Trophoblast cell (in vitro differentiated cells and primary cell): ENCODE measurements at regions not wholly inside any gene's neighbourhood (a gene's known extent, or its start where the extent isn't known, plus 50 kb on each side); places are given as distances from the start of the nearest gene placed in this dataset.

Experiments used
- DNase-seq, 2 donors: peaks; one replicate each; pipeline ENCODE4 v3.0.0-alpha.2; 2016
- H2AFZ ChIP-seq: 2 replicates; pipeline ENCODE4 v1.6.1; 2013; ENCODE audit warnings: low read length, moderate library complexity, mild to moderate bottlenecking; ENCODE audit not compliant: insufficient read depth, poor library complexity
- H2AK5ac ChIP-seq: 2 replicates; pipeline ENCODE4 v1.6.1; 2013; ENCODE audit warnings: mild to moderate bottlenecking, low read length
- H2BK120ac ChIP-seq: 2 replicates; pipeline ENCODE4 v1.6.1; 2013; ENCODE audit warnings: low read length, mild to moderate bottlenecking, moderate library complexity; ENCODE audit not compliant: insufficient read depth, poor library complexity
- H2BK12ac ChIP-seq: 2 replicates; pipeline ENCODE4 v1.6.1; 2013; ENCODE audit warnings: mild to moderate bottlenecking, low read length, moderate library complexity
- H2BK5ac ChIP-seq: 2 replicates; pipeline ENCODE4 v1.6.1; 2013; ENCODE audit warnings: low read length, low read depth, moderate library complexity, mild to moderate bottlenecking; ENCODE audit not compliant: poor library complexity
- H3K14ac ChIP-seq: 2 replicates; pipeline ENCODE4 v1.6.1; 2013; ENCODE audit warnings: mild to moderate bottlenecking, low read length
- H3K18ac ChIP-seq: 2 replicates; pipeline ENCODE4 v1.6.1; 2013; ENCODE audit warnings: mild to moderate bottlenecking, low read length
- H3K23ac ChIP-seq: 2 replicates; pipeline ENCODE4 v1.6.1; 2013; ENCODE audit warnings: low read length
- H3K27ac ChIP-seq: 2 replicates; pipeline ENCODE4 v1.5.1; 2013; ENCODE audit warnings: low read depth, mild to moderate bottlenecking, inconsistent platforms, low read length, moderate library complexity
- H3K27me3 ChIP-seq: 2 replicates; pipeline ENCODE4 v1.6.1; 2013; ENCODE audit warnings: inconsistent platforms, mild to moderate bottlenecking, low read length, moderate library complexity; ENCODE audit not compliant: insufficient read depth
- H3K36me3 ChIP-seq, 2 experiments: 1 replicate in 1 of 2; 2 replicates in 1 of 2; pipeline ENCODE4 v1.6.1; 2013; ENCODE audit warnings: low read length in 2 of 2, mild to moderate bottlenecking in 2 of 2, moderate library complexity in 1 of 2; ENCODE audit not compliant: insufficient read depth in 2 of 2, control insufficient read depth in 1 of 2
- H3K4ac ChIP-seq: 2 replicates; pipeline ENCODE4 v1.6.1; 2013; ENCODE audit warnings: low read depth, mild to moderate bottlenecking, low read length, moderate library complexity
- H3K4me1 ChIP-seq, 2 experiments: 1 replicate in 1 of 2; 2 replicates in 1 of 2; pipeline ENCODE4 v1.6.1; 2013; ENCODE audit warnings: low read length in 2 of 2, mild to moderate bottlenecking in 2 of 2, moderate library complexity in 1 of 2; ENCODE audit not compliant: insufficient read depth in 2 of 2, control insufficient read depth in 1 of 2
- H3K4me2 ChIP-seq: 2 replicates; pipeline ENCODE4 v1.6.1; 2013; ENCODE audit warnings: inconsistent platforms, mild to moderate bottlenecking, low read length, moderate library complexity
- H3K4me3 ChIP-seq: 2 replicates; pipeline ENCODE4 v1.5.1; 2013; ENCODE audit warnings: mild to moderate bottlenecking, low read depth, low read length, inconsistent platforms
- H3K79me1 ChIP-seq: one replicate; pipeline ENCODE4 v1.6.1; 2013; ENCODE audit warnings: low read length
- H3K79me2 ChIP-seq: 2 replicates; pipeline ENCODE4 v1.6.1; 2013; ENCODE audit warnings: low read length, mild to moderate bottlenecking; ENCODE audit not compliant: control insufficient read depth, insufficient read depth, poor library complexity
- H3K9ac ChIP-seq: 2 replicates; pipeline ENCODE4 v1.6.1; 2013; ENCODE audit warnings: mild to moderate bottlenecking, low read length
- H3K9me3 ChIP-seq: 2 replicates; pipeline ENCODE4 v1.6.1; 2013; ENCODE audit warnings: low read depth, mild to moderate bottlenecking, control low read depth, inconsistent platforms, low read length; ENCODE audit not compliant: insufficient read depth
- H4K12ac ChIP-seq: 2 replicates; pipeline ENCODE4 v1.6.1; 2013; ENCODE audit warnings: low read depth, mild to moderate bottlenecking, low read length, moderate library complexity
- H4K8ac ChIP-seq: 2 replicates; pipeline ENCODE4 v1.6.1; 2013; ENCODE audit warnings: low read depth, mild to moderate bottlenecking, low read length, moderate library complexity
- H4K91ac ChIP-seq: one replicate; pipeline ENCODE4 v1.6.1; 2013; ENCODE audit warnings: low read depth, mild to moderate bottlenecking, low read length, moderate library complexity
- WGBS: extraction: QIAGEN DNeasy Blood & Tissue Kit; methylation state at CpG from one replicate; pipeline ENCODE4 v1.1.7; 2013; ENCODE audit warnings: missing lambda C conversion rate; ENCODE audit not compliant: insufficient read length, insufficient coverage; ENCODE audit errors: extremely low coverage; 5-methylcytosine and 5-hydroxymethylcytosine counted together

- DNase-seq: no peak
- Histone ChIP-seq H3K14ac (no peak overlapping the region), H3K23ac (no peak overlapping the region), H3K9me3 (no peaks in the 10 kb centered on the region), H3K9ac (no peak overlapping the region), H3K36me3 (no peaks in the 10 kb centered on the region), H4K8ac (no peak overlapping the region), H3K79me1 (no peaks in the 10 kb centered on the region), H3K79me2 (no peaks in the 10 kb centered on the region), H2BK5ac (no peak overlapping the region), H4K91ac (no peak overlapping the region), H2BK12ac (no peak overlapping the region), H3K27me3 (no peaks in the 10 kb centered on the region), H3K4me3 (no peak overlapping the region), H3K4me2 (no peak overlapping the region), H2AFZ (no peak overlapping the region), H3K4ac (no peak overlapping the region), H4K12ac (no peak overlapping the region), H3K18ac (no peak overlapping the region), H2AK5ac (no peak overlapping the region), H3K27ac (no peak overlapping the region), H2BK120ac (no peak overlapping the region), H3K4me1 (no peaks in the 10 kb centered on the region)
- no CpG with 5 or more reads among the region's 5 CpGs for WGBS
These were observed 121.2 kb upstream of the ANKRD28 start for GRCh38 chr3:15918988-15919387.

GRCh38 chr3:15919971-15920370 lies 122.2 kb upstream of the ANKRD28 start:
- H4K91ac ChIP-seq: no peak overlapping the region
- H2BK5ac ChIP-seq: no peak overlapping the region
- WGBS: no CpG with 5 or more reads among the region's 2 CpGs
- DNase-seq: no peak
- no peak overlapping the region for H3K14ac ChIP-seq
- H2AFZ ChIP-seq: no peak overlapping the region
- no peak overlapping the region for H2BK120ac ChIP-seq
- H3K9me3 ChIP-seq: no peaks in the 10 kb centered on the region
- H3K27ac ChIP-seq: no peak overlapping the region
- H4K12ac ChIP-seq: no peak overlapping the region
- no peak overlapping the region for H4K8ac ChIP-seq
- H3K4me3 ChIP-seq: no peak overlapping the region
- no peak overlapping the region for H3K18ac ChIP-seq
- no peaks in the 10 kb centered on the region for H3K4me1 ChIP-seq
- no peaks in the 10 kb centered on the region for H3K27me3 ChIP-seq
- H3K79me1 ChIP-seq: no peaks in the 10 kb centered on the region
- no peaks in the 10 kb centered on the region for H3K79me2 ChIP-seq
- no peak overlapping the region for H2AK5ac ChIP-seq
- no peak overlapping the region for H3K4ac ChIP-seq
- H3K36me3 ChIP-seq: no peaks in the 10 kb centered on the region
- H2BK12ac ChIP-seq: no peak overlapping the region
- no peak overlapping the region for H3K9ac ChIP-seq
- H3K23ac ChIP-seq: no peak overlapping the region
- H3K4me2 ChIP-seq: no peak overlapping the region

GRCh38 chr3:15923640-15924405 lies 126.0 kb upstream of the ANKRD28 start:
- no peaks in the 10 kb centered on the region for H3K79me2 ChIP-seq
- no peaks in the 10 kb centered on the region for H3K4me1 ChIP-seq
- no peak overlapping the region for H4K91ac ChIP-seq
- H2AFZ ChIP-seq: no peak overlapping the region
- no peak overlapping the region for H2AK5ac ChIP-seq
- H3K9ac ChIP-seq: no peak overlapping the region
- no peak overlapping the region for H3K4ac ChIP-seq
- H3K23ac ChIP-seq: no peak overlapping the region
- no peak overlapping the region for H2BK12ac ChIP-seq
- no peaks in the 10 kb centered on the region for H3K36me3 ChIP-seq
- no peaks in the 10 kb centered on the region for H3K9me3 ChIP-seq
- H3K27me3 ChIP-seq: no peaks in the 10 kb centered on the region
- no peak overlapping the region for H3K4me3 ChIP-seq
- no CpG with 5 or more reads among the region's 5 CpGs for WGBS
- no peak overlapping the region for H3K18ac ChIP-seq
- no peak overlapping the region for H4K12ac ChIP-seq
- H2BK5ac ChIP-seq: no peak overlapping the region
- H2BK120ac ChIP-seq: no peak overlapping the region
- no peak for DNase-seq
- no peaks in the 10 kb centered on the region for H3K79me1 ChIP-seq
- no peak overlapping the region for H4K8ac ChIP-seq
- no peak overlapping the region for H3K4me2 ChIP-seq
- H3K27ac ChIP-seq: no peak overlapping the region
- H3K14ac ChIP-seq: no peak overlapping the region

GRCh38 chr3:15924914-15925313 lies 127.1 kb upstream of the ANKRD28 start:
- H3K18ac ChIP-seq: no peak overlapping the region
- H3K79me1 ChIP-seq: no peaks in the 10 kb centered on the region
- H2BK120ac ChIP-seq: no peak overlapping the region
- H3K79me2 ChIP-seq: no peaks in the 10 kb centered on the region
- no peak overlapping the region for H2BK5ac ChIP-seq
- no peak overlapping the region for H4K8ac ChIP-seq
- H2BK12ac ChIP-seq: no peak overlapping the region
- no CpG with 5 or more reads among the region's 2 CpGs for WGBS
- no peak overlapping the region for H3K4me3 ChIP-seq
- DNase-seq: no peak
- no peaks in the 10 kb centered on the region for H3K4me1 ChIP-seq
- H4K91ac ChIP-seq: no peak overlapping the region
- no peak overlapping the region for H3K14ac ChIP-seq
- H3K4ac ChIP-seq: no peak overlapping the region
- H4K12ac ChIP-seq: no peak overlapping the region
- no peak overlapping the region for H3K23ac ChIP-seq
- no peaks in the 10 kb centered on the region for H3K36me3 ChIP-seq
- H3K27ac ChIP-seq: no peak overlapping the region
- no peak overlapping the region for H2AK5ac ChIP-seq
- no peak overlapping the region for H3K4me2 ChIP-seq
- H3K27me3 ChIP-seq: no peaks in the 10 kb centered on the region
- no peak overlapping the region for H2AFZ ChIP-seq
- no peak overlapping the region for H3K9ac ChIP-seq
- H3K9me3 ChIP-seq: no peaks in the 10 kb centered on the region
